Fibroblast of skin of right quadriceps (primary cell): ENCODE measurements at regions not wholly inside any gene's neighbourhood (a gene's known extent, or its start where the extent isn't known, plus 50 kb on each side); places are given as distances from the start of the nearest gene placed in this dataset.
"Not testable (repeated sequence)": the region's sequence is repeated elsewhere in the genome, so short reads cannot be mapped to it uniquely, and the experiment has no call there.

Experiments used
- DNase-seq: peaks from one replicate; pipeline ENCODE4 v3.0.0-alpha.2; 2013

DNA sequence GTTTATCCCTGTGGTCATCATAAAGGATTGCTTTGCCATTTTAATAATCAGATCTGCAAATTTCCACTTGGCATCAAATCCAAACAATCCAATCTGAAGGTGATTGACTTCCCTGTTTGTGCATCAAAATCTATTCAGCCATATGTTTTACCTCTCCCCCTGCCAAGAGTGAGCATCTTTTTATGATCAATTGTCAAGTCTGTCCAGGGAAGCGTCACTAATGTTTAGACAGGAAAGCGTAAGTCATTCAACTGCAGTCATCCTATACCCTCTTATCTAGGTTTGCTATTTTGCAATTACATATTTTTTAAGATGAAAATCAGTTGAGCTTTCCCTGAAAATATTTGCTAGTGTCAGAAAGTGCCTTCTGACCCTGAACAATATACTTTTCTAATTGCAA lies 1224.1 kb upstream of the SEL1L start:
- no peak for DNase-seq

DNA sequence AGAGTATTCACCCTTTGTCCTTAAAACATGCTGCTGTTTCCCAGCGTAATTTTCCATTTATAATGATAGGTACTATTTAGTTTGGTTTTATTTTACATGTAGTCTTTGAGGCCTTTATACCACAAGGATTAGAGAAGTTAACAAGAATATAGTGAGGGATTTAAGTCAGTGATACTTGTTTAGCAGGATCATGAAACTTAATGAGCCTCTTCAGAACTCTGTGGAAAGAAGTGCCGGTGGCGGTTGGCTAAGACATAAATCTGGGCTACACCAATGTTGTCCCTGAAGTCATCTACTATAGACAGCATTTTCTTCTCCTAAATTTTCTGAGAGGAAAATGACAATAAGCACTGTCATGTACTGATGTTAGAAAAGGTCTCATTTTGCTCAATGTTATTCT lies 1226.0 kb upstream of the SEL1L start:
- DNase-seq = no peak

DNA sequence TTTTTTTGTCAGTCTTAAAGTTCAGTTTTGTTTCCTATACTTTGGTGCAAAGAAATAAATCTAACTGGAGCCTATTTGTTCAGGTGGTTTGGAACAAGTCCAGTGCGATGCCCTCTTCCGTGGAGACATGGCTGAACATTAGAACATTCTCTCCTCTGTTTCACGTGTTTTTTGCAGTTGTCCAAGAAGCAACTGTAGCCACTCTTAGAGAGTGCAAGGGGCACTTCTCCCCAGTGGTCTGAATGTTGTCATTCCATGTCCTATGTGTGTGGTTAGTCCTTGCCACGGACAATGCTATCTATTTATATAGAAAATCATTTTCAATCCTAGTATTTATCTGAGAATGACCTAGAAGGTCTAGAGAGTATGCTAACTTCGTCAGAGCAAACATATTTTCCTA lies 1232.5 kb upstream of the SEL1L start:
- DNase-seq = no peak

DNA sequence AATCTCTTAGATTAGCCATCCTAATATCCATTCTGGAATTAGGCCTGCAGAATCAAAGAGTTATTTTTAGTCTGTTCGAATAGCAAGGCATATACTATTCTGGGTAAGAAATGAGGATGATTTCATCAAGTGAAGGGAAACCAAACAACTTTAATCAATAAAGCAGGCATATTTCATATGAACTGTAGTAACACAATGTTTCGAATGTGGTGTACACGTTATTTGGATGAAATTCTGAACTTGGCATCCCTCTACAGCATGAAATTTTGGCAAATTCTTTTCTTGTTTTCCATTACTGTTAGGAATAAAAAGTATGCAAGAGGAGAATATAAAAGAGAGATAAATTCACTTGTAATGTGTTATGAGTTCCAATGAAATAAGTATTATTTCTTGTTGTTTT lies 1233.3 kb upstream of the SEL1L start:
- no peak for DNase-seq

DNA sequence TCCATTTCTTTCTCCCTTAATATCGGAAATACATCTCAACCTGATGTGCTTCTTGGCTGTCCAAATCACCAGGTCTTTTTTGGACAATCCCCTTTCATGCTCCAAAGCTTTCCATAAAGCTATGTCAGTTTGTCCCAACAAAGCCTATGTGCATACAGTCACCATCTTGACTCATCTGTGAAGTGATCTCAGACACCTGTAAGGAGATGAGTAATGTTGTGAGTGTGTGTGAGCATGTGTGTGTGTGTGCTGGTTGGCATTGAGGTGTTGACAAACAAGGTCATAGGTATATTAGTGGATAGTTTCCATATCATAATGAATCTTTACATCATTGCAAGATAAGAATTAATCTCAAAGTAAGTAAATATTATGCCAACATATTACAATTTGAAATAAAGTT lies 1243.3 kb upstream of the SEL1L start:
- DNase-seq = no peak

DNA sequence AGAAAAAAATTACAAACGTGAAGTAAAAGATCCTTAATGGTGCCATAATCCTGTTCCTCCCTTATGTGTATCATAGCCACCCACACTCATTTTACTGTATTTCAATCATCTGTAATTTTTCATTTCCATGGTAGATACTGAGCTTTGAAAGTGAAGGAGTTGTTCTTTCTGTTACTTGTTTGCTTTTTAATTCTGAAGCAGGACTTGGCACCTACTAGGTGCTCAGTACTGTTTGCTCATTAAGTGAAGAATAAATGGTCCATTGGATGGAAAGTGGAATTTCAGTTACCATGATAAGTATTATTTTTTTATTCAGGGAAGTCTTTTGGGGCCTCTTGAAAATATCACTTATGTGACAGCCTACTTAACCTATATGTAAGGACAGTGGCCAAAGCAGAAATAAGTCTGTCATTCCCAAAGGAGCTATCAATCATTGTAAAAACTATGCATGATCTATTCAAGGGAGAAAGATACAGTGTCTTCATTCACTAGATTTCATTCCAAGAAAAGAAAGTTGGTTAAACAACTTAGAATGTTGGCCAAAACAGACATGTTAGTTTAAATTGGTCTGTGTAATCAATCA lies 1244.4 kb upstream of the SEL1L start:
- DNase-seq = no peak

DNA sequence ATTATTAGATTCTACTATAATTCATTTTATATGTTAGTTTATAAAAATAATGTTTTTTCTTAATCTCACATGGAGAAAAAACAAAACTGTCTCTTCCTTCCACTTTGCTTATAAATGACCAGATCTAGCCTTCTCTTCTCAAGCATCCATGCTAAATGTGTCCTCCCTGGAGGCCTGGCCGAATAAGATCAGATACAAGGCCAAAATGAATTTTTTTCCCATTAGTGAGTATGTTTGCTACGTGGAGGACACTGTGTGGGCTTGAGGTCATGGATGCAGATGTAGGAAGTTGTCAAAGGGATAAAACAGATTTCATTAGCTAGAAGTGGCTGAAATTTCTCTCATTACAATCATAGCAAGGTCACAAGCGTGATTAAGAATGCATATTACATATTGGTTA lies 1244.9 kb upstream of the SEL1L start:
- DNase-seq = no peak

DNA sequence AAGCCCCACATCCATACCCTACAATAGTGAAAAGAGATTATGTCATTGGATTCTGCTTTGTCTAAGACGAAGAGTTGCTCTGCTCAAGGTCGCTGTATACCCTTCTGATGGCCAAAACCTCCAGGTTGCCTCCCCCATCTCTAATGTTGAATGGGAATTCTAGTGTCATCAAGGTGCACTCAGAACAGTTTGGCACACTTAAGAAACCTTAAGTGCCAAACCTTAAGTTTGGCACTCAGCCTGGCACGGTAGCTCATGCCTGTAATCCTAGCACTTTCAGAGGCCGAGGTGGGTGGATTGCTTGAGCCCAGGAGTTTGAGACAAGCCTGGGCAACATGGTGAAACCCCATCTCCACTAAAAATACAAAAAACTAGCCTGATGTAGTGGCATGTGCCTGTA lies 1245.6 kb upstream of the SEL1L start:
- DNase-seq = no peak

DNA sequence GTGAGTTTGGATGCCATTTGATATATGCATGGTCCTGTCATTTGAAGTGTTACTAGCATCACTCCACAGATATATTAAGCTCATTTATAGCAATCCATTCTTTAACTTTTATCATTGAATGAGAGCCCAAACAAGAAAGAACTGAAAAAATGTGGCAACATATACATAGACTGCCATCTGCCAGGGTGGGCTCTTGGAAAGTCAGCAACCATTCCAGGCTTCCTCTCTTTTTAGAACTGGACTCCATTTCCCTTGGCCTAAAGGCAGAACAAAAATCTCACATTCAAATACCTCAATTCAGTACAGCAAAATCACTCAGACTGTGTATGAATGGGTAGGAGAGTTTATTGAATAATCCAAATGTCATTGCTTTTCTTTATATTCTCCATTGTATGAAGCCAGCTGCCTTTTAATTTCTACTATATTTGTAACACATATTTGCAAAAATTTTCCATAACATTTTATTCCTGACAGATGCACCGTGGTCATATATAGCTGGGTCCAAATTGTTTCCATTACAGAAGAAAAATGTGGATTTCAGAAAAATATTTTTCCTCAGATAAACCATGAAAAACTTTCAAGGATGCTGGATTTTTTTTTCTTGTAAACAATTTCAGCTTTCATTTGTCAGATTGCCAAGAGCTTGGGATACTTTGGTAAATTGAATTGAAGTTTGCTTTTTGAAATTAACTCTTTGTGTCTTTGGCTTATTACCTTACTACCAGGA lies 1252.3 kb upstream of the SEL1L start:
- no peak for DNase-seq

DNA sequence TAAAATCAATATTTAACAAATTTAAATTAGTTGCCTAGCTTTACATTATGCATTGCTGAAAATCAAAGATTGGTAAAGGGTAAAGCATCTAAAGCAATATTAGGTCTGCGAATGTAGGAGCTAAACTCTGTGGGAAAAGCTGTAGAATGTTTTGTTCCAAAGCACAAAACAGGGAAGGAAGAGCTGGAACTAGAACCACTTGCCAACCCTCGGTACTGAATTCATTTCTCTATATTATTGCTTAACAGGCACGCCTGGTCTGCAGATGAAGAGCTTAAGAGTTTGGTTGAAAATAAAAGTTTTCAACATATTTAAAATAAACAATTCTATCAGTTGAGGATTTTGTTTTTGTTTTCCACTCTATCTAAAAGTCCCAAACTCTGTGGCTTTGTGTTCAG lies 1252.8 kb upstream of the SEL1L start:
- DNase-seq = no peak

DNA sequence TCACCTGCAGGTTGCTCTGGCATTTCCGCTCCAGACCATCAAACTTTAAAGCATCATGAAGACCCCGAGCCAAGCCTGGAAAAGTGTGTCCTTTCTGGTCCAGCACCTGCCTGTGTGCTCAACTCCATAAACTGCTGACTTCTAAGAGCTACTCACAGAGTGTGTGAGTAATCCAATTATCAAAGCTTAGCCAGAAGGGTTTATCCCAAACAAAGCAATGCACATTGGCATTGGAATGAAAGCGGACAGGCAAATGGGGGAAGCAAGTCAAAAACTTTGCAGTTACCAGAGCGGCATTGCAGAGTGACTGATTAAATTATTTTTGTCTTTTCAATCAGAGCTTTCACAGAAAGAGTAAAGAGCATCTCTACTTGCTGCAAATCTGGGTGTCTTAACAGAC lies 1262.4 kb upstream of the SEL1L start:
- no peak for DNase-seq

DNA sequence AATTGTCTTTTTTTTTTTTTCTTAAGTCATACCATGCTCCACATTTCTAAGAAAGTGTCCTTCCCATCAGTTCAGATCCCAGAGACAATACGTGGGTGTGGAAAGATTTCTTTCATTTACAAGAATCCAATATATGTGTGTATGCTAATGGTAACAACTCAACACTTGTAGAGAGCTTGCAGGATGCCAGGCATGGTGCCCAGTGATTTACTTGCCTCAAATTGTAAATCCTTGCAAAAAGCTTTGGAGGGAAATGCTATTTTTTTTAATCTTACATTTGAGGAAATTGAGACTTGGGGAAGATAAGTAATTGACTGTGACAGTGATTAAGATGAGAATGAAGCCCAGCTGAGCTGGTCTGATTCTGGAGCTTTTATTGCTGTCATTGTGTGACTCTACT lies 1264.6 kb upstream of the SEL1L start:
- DNase-seq = no peak

DNA sequence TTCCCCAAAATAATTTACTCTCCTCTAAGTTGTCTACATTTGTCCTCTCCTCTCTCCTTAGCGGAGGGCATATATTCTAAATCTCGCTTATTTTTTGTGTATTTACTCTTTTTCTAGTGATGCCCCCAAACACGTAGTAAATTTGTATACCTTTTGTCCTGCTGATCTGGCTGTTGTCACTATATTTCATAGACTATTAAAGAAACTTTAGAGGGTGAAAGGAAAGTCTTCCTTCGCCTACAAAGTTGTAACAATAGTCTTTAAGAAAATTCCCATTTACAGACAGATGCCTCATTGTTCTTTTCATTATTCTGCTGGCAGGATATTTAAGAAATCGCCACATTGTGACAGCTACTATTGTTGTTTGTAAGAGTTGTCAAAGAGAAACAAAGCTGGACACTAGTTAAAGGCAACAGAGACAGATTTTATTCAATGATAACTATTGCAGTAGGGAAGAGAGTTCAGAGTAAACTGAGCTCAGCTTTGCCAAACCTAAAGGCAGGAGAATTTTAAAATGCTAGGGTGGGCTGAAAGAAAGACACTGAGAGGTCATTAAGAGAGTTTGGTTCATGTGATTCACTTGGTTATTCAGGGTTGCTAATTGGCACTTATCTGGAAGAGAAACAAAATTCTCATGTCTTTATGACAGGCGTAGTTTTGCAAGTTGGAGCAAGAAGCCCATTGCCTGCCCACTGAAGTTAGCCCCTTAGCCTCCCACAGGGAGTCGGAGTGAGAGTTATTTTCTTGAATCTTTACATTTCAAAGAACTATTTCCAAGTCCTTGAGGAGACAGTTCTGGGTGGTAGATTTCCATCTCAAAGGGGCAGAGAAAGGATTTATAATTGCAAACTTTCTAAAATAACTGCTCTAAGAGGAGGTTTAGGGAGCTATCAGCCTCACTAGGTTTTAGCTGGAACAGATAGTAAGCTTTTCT lies 1272.5 kb upstream of the SEL1L start:
- no peak for DNase-seq

DNA sequence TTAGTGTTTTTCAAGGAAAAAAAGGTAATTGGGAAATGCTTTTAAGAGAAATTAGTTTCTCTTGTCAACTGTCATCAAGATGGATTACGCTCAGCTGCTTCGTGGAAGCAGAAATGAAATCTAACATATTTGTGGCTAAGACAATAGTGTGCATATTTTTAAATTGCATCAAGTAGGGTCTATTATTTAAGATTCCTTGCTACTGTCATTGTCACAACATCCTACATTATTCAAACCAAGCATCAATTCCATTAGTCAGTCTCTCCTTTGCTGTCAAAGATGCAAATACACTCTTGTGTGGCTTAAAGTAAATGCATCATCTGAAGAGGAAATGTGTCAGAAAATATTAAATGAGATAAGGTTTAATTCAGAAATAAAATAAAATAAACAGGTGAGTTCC lies 1277.6 kb upstream of the SEL1L start:
- no peak for DNase-seq

DNA sequence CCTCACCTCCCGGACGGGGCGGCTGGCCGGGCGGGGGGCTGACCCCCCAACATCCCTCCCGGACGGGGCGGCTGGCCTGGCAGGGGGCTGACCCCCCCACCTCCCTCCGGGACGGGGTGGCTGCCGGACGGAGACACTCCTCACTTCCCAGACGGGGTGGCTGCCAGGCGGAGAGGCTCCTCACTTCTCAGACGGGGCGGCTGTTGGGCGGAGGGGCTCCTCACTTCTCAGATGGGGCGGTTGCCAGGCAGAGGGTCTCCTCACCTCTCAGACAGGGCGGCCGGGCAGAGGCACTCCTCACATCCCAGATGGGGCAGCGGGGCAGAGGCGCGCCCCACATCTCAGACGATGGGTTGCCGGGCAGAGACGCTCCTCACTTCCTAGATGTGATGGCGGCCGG lies 1280.7 kb upstream of the SEL1L start:
- not testable (repeated sequence) for DNase-seq

DNA sequence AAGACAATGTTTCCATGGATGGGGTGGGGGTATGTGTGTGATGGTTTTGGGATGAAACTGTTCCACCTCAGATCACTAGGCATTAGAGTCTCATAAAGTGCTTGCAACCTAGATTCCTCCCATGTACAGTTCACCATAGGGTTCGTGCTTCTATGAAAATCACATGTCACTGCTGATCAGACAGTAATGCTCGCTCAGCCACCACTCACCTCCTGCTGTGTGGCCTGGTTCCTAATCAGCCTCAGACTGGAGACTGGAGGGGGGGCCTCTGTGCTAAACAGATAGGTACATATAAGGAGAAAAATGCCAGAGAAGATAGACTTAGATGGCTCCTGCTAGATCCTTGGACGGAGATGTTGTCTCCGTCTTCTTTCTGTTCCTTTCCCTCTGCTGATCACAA lies 1296.9 kb upstream of the SEL1L start:
- no peak for DNase-seq

DNA sequence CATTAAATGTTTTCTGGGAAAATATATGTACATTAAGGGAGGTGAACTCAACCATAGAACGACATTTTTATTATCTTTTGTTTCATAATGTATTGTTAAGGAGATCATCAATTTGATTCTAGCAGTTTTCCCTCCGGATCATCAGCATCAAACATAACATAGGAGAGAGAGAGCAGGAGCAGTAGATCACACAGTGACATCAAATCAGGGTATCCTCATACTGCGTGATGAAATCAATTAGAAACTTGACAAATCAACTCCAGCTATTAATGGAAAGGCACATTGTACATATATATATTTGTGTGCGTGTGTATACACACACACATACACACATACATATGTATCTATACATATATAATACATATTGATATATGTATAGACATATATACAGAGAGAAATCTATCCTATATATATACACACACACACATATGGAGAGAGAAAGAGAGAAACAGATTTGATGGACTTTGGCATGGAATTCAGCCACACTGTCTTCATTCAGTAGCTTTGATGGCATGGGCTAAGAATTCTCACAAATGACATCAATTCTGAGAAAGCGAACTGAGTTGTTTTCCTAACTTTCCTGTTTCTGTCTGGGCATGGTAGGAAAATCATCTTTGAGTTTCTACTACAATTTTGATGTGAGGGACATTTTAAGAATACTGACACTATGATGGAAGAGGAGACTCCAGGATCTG lies 1302.8 kb upstream of the SEL1L start:
- no peak for DNase-seq

DNA sequence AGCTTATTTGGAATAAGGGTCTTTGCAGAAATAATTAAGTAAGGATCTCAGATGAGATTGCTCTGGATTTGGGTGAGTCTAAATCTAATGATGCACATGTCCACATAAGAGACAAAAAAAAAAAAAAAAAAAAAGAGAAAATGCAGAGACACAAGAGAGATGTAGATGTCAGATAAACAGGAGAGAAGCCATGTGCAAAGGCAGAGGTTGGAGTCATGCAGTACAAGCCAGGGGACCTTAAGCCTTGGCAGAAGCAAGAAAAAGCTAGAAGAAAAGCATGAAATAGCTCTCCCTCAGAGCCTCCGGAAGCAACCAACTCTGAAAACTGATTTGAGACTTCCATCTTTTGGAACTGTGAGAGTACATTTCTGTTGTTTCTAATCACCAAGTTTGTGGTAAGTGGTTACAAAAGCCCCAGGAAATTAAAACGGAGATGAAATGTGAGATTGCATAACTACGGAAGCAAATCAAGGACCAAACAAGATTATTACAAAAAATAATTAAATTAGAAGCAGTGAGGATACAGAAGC lies 1304.0 kb upstream of the SEL1L start:
- DNase-seq = no peak

DNA sequence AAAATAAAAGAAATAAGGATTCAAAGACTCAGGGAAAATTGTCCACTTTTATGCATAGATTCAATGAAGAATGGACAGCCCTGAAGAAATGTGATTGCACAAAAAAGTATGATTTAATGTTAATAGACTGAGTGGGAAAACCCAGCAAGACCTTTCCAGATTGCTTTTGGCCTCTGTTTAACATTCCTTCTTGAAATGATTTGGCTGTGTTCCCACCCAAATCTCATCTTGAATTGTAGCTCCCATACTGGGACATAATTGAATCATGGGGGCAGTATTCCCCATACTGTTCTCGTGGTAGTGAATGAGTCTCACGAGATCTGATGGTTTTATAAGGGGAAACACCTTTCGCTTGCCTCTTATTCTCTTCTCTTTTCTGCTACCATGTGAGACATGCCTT lies 1316.9 kb upstream of the SEL1L start:
- peak; percentile 54 for DNase-seq

DNA sequence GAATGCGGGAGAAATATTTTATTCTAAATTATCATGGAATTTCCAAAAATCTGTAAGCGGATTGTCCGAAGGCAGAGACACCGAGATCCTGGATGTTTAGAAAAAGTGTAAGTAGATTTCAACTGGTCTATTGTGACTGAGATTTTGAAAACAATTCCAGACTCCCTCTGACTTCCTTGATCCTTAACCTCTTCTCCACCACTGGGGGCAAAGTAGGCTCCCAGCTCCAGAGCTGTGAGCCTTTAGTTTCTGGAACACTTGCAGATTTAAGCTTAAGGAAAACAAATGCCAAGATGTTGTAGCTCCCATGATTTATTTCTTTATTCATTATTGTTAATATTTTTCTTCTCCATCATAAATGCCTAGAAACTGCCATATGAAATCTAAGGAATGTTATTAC lies 1320.5 kb upstream of the SEL1L start:
- no peak for DNase-seq

DNA sequence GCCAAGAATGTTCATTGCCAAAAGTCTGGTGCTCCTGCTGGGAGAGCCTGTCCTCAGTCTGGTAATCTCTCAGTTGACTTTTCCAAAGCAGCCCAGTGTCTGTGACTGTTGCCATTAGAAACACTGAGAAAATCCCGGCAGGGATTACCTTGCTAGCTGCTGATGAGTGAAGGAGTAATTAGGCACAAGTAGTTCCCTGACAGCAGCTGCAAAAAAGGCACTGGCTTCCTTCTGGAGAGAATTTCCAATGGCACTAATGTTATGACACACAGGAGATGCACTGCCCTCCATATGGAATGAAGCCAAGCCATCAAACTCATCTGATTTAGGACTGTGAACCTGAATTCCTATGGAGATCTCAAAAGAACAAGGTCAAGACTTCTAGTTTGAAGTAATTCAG lies 1321.2 kb upstream of the SEL1L start:
- DNase-seq = no peak

DNA sequence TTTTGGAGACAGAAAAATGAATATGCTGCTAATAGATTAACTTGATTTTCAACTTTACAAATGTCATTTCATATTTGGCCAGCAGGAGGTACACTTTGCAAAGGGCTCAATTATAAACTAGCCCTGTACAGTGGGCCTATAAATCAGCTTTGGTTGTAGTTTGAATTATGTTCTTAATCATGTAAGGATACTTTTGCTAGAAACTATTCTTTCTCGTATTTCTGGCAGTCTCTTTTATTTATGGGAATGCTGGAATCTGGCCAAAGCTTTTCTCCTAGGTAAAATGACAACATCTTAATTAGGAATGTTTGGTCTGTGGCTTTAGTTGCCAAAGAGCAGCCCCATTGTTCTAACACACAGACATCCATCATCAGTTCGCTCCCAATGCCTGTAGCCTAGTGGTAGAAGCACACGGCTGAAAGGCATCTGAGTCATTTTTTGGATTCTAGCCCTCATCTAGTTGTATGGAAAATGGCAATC lies 1322.3 kb upstream of the SEL1L start:
- peak; percentile 95 for DNase-seq

DNA sequence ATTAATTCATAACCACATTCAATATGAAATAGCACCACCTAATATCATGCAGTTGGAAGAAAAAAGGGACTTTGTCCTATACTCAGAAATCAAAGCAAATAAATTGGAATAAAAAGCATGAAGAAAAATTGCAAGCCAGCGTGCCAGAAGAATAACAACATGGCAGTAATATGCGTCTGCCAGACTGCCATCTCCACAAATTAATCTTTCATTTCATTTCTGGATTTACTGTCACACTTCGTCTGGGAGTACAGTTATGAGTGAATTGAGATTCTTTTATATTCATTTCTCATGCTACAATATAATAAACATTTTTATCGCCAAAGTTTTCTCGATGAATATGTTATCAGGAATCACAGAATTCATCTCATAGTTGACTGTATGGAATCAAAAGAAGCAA lies 1327.7 kb upstream of the SEL1L start:
- DNase-seq = no peak
